ENCODE measurements at regions not wholly inside any gene's neighbourhood (a gene's known extent, or its start where the extent isn't known, plus 50 kb on each side); places are given as distances from the start of the nearest gene placed in this dataset.
A peak's percentile ranks its signal among the peaks of the same experiment; 100 is the strongest.
"Not testable (repeated sequence)": the region's sequence is repeated elsewhere in the genome, so short reads cannot be mapped to it uniquely, and the experiment has no call there.

DNA sequence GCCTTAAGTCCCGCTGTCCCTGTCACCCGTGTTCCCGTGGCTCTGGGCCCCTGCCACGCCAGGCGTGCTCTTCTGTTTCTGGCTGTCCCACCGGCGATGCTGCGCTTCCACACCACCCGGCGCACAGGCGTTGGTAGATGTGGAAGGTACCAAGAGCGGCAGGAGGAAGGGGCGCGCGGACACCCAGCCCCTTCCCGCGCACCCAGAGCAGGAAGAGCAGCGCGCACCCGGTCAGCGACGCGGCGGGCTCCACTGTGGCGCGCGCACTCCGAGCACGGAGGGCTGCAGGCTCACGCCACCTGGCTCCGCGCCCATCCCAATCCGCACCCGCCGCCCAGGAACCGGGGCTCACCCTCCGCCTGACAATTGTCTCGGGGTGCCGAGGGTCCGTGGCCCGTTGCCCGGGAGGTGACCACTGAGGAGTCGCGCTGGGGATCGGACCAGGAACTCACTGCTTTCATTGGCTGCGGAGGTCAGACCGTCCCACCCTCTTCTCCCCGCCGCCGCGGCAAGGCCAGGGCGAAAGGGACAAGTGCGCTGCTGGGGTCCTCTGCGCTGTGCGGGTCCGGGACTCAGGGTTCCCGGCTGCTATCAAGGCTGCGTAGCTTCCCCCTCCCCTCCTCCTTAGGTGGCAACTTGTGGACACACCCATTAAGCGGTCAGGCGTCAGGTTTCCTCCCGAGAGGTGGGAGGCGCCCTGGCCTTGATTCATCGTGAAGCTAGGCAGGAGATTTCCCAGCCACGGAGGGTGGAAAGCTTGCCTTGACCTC is 121.6 kb upstream of the ZNF92 start:
- DNase-seq (ENCODE audit: low read depth), result peak; percentile 73

- no peak for DNase-seq (ENCODE audit: low read depth)
Measured at GRCh38 chr7:65250697-65251395, 122.8 kb upstream of the ZNF92 start.

- peak; percentile 21 for DNase-seq (ENCODE audit: low read depth)
Measured at GRCh38 chr7:65250216-65250615, 123.4 kb upstream of the ZNF92 start.

- no peak for DNase-seq (ENCODE audit: low read depth)
Measured at GRCh38 chr7:65247491-65247890, 126.2 kb upstream of the ZNF92 start.

GRCh38 chr7:65239707-65240352 is 133.8 kb upstream of the ZNF92 start:
- DNase-seq (ENCODE audit: low read depth), result no peak

GRCh38 chr7:65239324-65239706 is 134.3 kb upstream of the ZNF92 start:
- DNase-seq (ENCODE audit: low read depth), result no peak

- no peak for DNase-seq (ENCODE audit: low read depth)
Measured at GRCh38 chr7:65238785-65239184, 134.9 kb upstream of the ZNF92 start.

GRCh38 chr7:65235586-65235985 is 138.1 kb upstream of the ZNF92 start:
- DNase-seq (ENCODE audit: low read depth), result no peak

DNA sequence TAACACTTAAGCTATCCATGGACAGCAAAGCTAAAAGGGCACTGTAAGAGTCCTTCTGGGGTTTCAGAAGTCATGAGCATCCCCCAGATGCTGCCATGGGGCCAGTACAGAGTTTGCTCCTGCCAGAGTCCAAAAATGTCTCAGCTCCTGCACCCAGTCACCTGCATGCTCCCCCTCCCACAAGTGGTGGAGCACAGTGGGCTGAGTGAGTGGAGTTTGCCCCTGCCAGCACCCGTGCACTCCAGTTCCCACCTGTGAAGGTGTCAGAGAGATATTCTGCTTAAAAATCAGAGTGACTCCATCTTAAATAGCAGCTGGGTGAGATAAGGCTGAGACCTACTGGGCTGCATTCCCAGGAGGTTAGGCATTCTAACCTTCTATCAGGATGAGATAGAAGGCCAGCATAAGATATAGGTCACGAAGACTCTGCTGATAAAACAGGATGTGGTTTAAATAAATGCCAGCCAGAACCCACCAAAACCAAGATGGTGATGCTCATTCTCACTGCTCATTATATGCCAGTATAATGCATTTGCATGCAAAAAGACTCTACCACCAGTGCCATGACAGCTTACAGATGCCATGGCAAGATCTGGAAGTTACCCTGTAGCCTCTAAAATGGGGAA is 140.1 kb upstream of the ZNF92 start:
- no peak for DNase-seq (ENCODE audit: low read depth)

DNA sequence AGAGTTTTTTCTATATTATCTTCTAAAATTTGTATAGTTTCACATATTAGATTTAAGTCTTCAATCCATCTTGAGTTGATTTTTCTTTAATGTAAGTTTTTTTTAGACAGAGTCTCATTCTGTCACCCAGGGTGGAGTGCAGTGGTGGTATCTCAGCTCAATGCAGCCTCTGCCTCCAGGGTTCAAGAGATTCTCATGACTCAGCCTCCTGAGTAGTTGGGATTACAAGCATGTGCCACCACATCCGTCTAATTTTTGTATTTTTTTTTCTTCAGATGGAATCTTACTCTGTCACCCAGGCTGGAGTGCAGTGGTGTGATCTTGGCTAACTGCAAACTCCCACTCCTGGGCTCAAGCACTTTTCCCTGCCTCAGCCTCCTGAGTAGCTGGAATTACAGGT is 143.4 kb upstream of the ZNF92 start:
- no peak for DNase-seq (ENCODE audit: low read depth)

DNA sequence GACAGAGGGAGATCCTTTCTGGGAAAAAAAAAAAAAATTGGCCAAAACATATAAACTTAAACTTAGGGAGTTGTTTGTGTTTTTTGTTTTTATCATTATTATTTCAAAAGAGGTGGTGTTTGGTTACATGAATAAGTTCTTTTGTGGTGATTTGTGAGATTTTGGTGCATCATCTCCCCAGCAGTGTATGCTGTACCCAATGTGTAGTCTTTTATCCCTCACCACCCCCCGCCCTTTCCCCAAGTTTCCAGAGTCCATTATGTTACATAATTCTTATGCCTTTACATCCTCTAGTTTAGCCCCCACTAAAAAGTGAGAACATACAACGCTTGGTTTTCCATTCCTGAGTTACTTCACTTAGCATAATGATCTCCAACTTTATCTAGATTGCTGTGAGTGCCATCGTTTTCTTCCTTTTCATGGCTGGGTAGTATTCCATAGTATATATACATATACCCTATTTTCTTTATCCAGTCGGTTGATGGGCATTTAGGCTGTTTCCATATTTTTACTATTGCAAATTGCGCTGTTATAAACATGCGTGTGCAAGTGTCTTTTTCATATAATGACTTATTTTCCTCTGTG is 148.1 kb upstream of the ZNF92 start:
- DNase-seq (ENCODE audit: low read depth), result no peak

GRCh38 chr7:65222655-65223054 is 151.0 kb upstream of the ZNF92 start:
- no peak for DNase-seq (ENCODE audit: low read depth)

- DNase-seq (ENCODE audit: low read depth), result no peak
Measured at GRCh38 chr7:65221683-65222082, 152.0 kb upstream of the ZNF92 start.

DNA sequence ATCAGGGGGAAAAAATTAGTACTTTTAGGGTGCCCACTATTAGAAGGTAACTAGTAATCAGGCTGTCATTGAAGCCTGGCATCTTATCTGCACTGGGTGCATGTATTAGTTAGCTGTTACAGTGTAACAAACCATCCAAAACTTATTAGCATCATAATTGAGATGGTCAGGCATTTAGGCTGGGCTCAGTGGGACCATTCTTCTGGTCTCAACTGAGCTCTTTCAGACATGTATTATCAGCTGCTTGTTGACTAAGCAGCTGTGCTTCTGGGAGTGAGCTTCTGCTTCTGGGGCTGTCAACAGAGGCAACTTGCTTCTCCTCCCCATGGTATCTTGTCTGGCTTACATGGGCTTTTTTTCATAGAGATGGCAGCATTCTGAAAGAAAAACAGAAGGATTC is 154.0 kb upstream of the ZNF92 start:
- no peak for DNase-seq (ENCODE audit: low read depth)

DNA sequence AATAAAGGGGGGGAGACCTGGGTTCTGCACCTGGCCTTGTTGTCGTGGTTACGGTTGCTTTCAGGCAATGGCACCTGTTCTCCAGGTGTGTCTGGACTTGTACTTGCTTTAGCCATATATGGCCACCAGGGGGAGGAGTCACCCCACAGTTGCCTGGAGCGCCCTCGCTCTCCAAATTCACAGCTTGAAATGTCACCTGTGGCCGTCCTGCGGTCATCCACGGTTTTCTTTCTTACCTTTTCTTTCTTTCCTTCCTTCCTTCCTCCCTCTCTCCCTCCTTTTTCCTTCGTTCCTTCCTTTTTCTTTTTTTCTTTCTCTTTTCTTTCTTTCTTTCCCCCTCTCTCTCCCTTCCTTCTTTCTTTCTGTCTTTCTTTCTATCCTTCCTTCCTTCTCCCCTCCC is 157.2 kb upstream of the ZNF92 start:
- DNase-seq (ENCODE audit: low read depth), result peak; percentile 30

DNA sequence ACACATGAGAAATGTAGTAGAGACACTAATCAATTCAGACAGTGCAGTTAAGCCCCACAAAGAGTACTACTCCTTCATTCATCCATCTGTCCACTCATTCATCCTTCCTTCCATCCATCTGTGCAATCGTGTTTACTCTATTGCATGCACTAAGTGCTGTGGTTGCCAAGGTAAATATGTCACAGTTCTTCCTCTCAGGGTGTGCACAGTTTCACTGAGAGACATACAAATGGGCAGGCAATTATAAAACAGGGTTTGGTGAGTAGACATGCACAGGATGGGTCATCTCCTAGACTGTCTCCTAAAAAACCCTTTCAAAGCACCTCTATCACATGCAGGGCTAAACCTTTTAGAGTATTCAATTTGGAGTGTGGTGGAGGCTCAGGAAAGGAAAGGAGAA is 160.4 kb upstream of the ZNF92 start:
- DNase-seq (ENCODE audit: low read depth), result not testable (repeated sequence)

DNA sequence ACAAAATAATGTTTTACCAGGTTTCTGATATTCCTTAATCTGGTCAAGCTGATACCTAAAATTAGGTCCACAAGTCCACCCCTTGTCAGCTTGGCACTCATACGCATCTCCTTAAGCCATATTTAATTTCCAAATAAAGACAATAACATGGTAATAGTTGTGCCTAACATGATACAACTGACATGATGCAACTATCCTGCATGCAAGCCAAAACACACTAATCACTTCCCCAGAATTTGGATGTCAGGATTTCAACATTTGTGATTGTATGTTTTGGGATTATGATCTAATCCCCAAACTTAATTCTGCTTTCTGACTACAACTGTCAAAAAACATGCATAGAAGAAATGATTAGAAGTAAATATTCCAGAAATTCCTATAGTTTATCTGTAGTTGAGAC is 174.4 kb upstream of the ZNF92 start:
- not testable (repeated sequence) for DNase-seq (ENCODE audit: low read depth)

DNA sequence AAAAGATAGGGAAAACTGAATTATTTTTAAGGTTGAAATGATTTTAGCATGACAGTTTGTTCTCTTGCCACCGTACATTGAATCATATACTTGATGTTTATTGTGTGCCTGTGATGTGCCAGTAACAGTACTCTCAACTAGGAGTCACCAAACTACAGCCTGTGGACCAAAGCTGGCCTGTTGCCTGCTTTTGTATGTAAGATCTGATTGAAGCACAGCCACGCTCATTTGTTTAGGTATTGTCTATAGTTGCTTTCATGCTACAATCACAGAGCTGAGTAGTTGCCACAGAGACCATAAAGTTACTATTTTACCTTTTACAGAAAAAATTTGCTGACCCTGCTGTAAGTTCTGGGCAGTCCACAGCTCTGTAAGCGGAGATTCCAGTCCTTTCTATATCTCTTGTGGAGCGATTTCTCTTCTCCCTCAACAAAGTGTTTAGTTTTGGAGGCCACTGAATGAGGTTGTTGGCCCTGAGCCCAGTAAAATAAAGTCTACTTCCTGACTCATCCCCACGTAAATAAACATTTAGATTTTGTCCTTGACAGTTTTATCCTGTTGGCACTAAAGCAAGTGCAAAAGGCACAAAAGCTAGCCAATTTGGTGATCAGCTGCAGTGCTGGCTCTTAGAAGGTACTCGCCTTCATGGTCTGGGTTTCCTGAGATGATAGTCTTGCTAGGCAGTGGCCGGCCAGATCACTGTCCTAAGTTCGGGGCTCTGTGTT is 180.2 kb upstream of the ZNF92 start:
- DNase-seq (ENCODE audit: low read depth), result not testable (repeated sequence)

- DNase-seq (ENCODE audit: low read depth), result not testable (repeated sequence)
Measured at GRCh38 chr7:65177041-65177440, 170.6 kb upstream of the ERV3-1 start.

GRCh38 chr7:65150105-65150504 is 143.6 kb upstream of the ERV3-1 start:
- DNase-seq (ENCODE audit: low read depth), result not testable (repeated sequence)

DNA sequence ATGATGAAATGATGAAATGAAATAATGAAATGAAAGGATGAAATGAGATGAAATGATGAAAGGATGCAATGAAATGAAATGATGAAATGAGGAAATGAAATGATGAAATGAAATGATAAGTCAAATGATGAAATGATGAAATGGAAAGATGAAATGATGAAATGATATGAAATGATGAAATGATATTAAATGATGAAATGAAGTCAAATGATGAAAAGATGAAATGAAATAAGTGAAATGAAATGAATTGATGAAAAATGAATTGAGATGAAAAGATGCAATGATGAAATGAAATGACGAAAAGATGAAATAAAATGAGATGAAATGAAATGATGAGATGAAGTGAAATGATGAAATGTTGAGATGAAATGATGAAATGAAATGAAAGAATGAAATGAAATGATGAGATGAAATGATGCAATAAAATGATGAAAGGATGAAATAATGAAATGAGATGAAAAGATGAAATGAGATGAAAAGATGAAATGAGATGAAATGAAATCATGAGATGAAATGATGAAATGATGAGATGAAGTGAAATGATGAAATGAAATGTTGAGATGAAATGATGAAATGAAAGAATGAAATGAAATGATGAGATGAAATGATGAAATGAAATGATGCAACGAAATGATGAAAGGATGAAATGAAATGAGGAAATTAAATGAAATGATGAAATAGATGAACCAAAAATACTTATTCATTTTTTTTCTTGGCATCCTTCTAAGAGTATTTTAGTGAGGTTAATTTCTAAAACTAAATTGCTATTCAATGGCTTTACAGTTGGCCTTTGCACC is 139.8 kb upstream of the ERV3-1 start:
- DNase-seq (ENCODE audit: low read depth), result not testable (repeated sequence)

All from renal cortical epithelial cell (primary cell).